ENCODE measurements at regions not wholly inside any gene's neighbourhood (a gene's known extent, or its start where the extent isn't known, plus 50 kb on each side); places are given as distances from the start of the nearest gene placed in this dataset.

GRCh38 chr20:4327956-4328355 lies 78.9 kb upstream of the ADRA1D start:
- no peak overlapping the region for H4K8ac ChIP-seq (ENCODE audit: extremely low read depth, insufficient read depth, low read length)
- no peak overlapping the region for H2BK15ac ChIP-seq (ENCODE audit: low read length)
- no peak overlapping the region for H3K4me3 ChIP-seq (ENCODE audit: extremely low read depth in 1 of 4, insufficient read depth in 2 of 4, low read depth in 3 of 4, low read length in 4 of 4)
- H3K27me3 ChIP-seq (replicated peaks in 1 of 4; ENCODE audit: control insufficient read depth in 3 of 4, extremely low read depth in 1 of 4, insufficient read depth in 3 of 4, low read length in 3 of 4): no peaks in the 10 kb centered on the region
- no peak overlapping the region for H2BK5ac ChIP-seq (ENCODE audit: low read depth, low read length)
- no peak overlapping the region for H3K56ac ChIP-seq (replicated peaks; ENCODE audit: insufficient read length, low read depth, low read length)
- no peaks in the 10 kb centered on the region for H3K4me1 ChIP-seq (replicated peaks in 1 of 4; ENCODE audit: control insufficient read depth in 3 of 4, insufficient read depth in 4 of 4, low read length in 3 of 4)
- H3K14ac ChIP-seq (ENCODE audit: insufficient read length): no peak overlapping the region
- no peaks in the 10 kb centered on the region for H3K23me2 ChIP-seq (ENCODE audit: low read depth, low read length)
- no peak overlapping the region for H4K91ac ChIP-seq (replicated peaks; ENCODE audit: insufficient read length, low read length)
- H3K79me1 ChIP-seq (ENCODE audit: low read depth, low read length): no peaks in the 10 kb centered on the region
- no peak overlapping the region for H3K18ac ChIP-seq (ENCODE audit: extremely low read depth, low read length)
- TF ChIP-seq TAF7 (optimal IDR thresholded peaks at IDR 0.05; ENCODE audit: borderline replicate concordance, low read depth, low read length) (no peak), MAFK (IDR thresholded peaks at IDR 0.05; ENCODE audit: low read depth, low read length) (no peak), ZNF274 (IDR thresholded peaks at IDR 0.05; ENCODE audit: borderline replicate concordance, extremely low read depth, low read length) (no peak), CHD2 (IDR thresholded peaks at IDR 0.05; ENCODE audit: low read length) (no peak), EZH2 (IDR thresholded peaks at IDR 0.05; ENCODE audit: low read depth, low read length, severe bottlenecking) (no peak), RAD21 (IDR thresholded peaks at IDR 0.05 in 1 of 2, conservative IDR thresholded peaks at IDR 0.05 in 1 of 2; ENCODE audit: low read depth in 2 of 2, low read length in 2 of 2) (no peak), MAX (IDR thresholded peaks at IDR 0.05) (no peak), ATF2 (IDR thresholded peaks at IDR 0.05; ENCODE audit: low read length) (no peak), NANOG (IDR thresholded peaks at IDR 0.05; ENCODE audit: insufficient read depth, low read depth, low read length, poor library complexity, severe bottlenecking) (no peak)
- FAIRE-seq (no peak), DNase-seq (ENCODE audit: low read depth in 1 of 2, low spot score in 2 of 2) (no peak)
- no peak overlapping the region for H3K23ac ChIP-seq (ENCODE audit: insufficient read length)
- H3K79me2 ChIP-seq (ENCODE audit: control insufficient read depth in 1 of 2, insufficient read depth in 2 of 2, low read length in 2 of 2): no peaks in the 10 kb centered on the region
- no peak overlapping the region for H3K4me2 ChIP-seq (ENCODE audit: insufficient read depth in 1 of 2, low read depth in 2 of 2, low read length in 2 of 2)
- H4K5ac ChIP-seq (ENCODE audit: insufficient read length, low read depth, low read length): no peak overlapping the region
- H2AFZ ChIP-seq (ENCODE audit: low read length): no peak overlapping the region
- no peak overlapping the region for H2BK20ac ChIP-seq (ENCODE audit: low read length)
- no peak overlapping the region for H3K4ac ChIP-seq (replicated peaks; ENCODE audit: insufficient read length, low read depth, low read length)
- H4K20me1 ChIP-seq (replicated peaks in 1 of 2; ENCODE audit: control insufficient read depth in 1 of 2, insufficient read depth in 2 of 2, low read length in 2 of 2): no peaks in the 10 kb centered on the region
- no peaks in the 10 kb centered on the region for H3K36me3 ChIP-seq (ENCODE audit: control insufficient read depth in 2 of 4, insufficient read depth in 4 of 4, low read length in 3 of 4)
- POLR2A ChIA-PET (ENCODE audit: partially characterized antibody): no interaction called here
- WGBS, 2 experiments (ENCODE audit: extremely low coverage in 1 of 2, insufficient coverage in 1 of 2, insufficient read length in 1 of 2, insufficient replicate concordance in 2 of 2, low coverage in 1 of 2, low lambda C conversion rate in 2 of 2, missing lambda C conversion rate in 1 of 2): 83% methylated on average over 4 of the region's 4 CpGs; no CpG with 5 or more reads in 1 of the 2 experiments
- H2BK120ac ChIP-seq (replicated peaks; ENCODE audit: low read depth, low read length): no peak overlapping the region
- no peak overlapping the region for H2AK5ac ChIP-seq (ENCODE audit: low read depth, low read length)
- CTCF ChIA-PET (ENCODE audit: partially characterized antibody): interaction anchor here (2.0 kb wide), 1 partner anchor 30 kb away, joined by 7 read pairs; no protein-coding TSS in a partner anchor
- H3K9ac ChIP-seq (replicated peaks in 1 of 4; ENCODE audit: extremely low read depth in 1 of 4, low read depth in 3 of 4, low read length in 3 of 4): no peak overlapping the region
- no peaks in the 10 kb centered on the region; a peak in 1 of 4 replicates for H3K9me3 ChIP-seq (ENCODE audit: insufficient read depth in 2 of 2, low read depth in 1 of 2, low read length in 1 of 2)
- H3K27ac ChIP-seq (ENCODE audit: low read depth, low read length): no peak overlapping the region
- no peak overlapping the region for H2BK12ac ChIP-seq (ENCODE audit: low read depth, low read length)

Data from H1 (cell line).